GM04503 (cell line): ENCODE measurements at regions not wholly inside any gene's neighbourhood (a gene's known extent, or its start where the extent isn't known, plus 50 kb on each side); places are given as distances from the start of the nearest gene placed in this dataset.

Experiments used
- DNase-seq: peaks from one replicate; pipeline ENCODE4 v3.0.0-alpha.2; 2012; ENCODE audit warnings: low read depth

GRCh38 chr10:45197816-45198485 is 117.5 kb downstream of the OR13A1 start:
- no peak for DNase-seq

- no peak for DNase-seq
These were observed 116.8 kb downstream of the OR13A1 start for GRCh38 chr10:45198486-45199204.

DNA sequence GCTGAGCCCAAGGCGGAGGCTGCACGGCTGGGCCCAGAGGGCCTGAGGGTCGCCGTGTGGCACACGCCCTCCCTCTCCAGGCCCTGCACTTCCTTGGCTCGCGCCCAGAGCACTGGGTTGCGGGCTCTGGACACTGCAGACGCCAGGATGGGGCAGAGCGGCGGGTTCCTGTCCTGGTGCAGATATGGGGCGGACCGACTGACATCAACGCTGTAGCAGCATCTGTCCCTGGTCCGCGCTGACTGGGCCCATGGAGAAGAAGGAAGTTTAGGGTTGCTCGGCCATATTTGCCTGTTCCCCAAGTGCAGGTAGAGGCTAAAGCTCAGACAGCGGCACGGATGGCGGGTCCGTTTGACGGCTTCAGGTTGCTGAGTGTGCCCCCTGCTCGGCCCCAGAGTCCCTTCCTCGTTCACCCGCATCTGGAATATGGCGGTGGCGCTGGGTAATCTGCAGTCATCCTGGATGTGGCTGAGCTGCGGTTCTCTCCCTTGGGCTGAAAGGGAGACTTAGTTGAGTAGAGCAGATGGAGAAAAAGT is 116.1 kb downstream of the OR13A1 start:
- DNase-seq, result no peak

DNA sequence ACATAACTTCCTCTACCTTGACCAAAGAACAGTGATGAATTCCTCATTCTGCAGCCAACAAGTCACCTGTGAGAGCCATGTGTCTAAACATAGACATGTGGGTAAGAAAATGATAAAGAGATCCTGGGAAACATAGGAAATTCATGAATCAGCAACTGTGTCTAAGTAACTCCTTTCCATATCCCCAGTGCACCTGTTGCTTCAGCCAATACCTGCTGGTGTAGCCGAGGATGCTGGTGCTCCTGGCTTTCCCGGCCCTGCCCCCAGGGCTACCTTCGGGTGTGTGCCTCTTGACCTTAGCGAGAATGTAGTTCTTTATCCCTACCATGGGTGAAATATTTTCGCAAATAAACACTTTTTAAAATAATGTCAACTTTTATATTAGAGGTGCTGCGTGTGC is 114.1 kb downstream of the OR13A1 start:
- no peak for DNase-seq

- no peak for DNase-seq
These were observed 113.2 kb downstream of the OR13A1 start for GRCh38 chr10:45202242-45202641.

- no peak for DNase-seq
These were observed 110.2 kb downstream of the OR13A1 start for GRCh38 chr10:45204954-45205775.

DNA sequence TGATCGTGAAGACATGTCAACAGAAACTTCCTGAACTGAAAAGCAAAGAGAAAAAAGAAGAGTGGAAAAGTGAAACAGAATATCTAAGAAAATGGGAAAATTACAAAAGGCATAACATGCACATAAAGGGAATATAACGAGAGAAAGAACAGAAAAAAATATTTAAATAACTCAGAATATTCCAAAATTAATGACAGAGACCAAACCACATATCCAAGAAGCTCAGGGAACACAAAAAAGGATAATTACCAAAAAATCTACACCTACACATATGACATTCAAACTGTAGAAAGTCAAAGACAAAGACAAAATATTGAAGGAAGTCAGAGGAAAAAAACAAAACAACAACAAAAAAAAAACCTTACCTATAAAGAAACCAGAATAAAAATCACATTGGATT is 105.5 kb downstream of the OR13A1 start:
- DNase-seq, result no peak

DNA sequence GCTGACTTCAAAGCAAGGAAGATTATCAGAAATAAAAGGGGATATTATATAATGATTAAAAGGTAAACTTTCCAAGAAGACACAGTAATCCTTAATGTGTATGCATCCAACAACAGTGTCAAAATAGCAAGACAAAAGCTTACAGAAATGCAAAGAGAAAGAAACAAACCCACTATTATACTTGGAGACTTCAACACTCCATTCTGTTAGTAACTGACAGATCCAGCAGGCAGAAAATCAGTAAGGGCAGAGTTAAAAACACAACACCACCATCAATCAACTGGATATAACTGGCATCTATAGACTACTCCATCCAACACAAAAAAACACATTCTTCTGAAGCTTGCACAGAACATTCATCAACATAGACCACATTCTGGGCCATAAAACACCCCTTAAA is 103.8 kb downstream of the OR13A1 start:
- no peak for DNase-seq

GRCh38 chr10:45219416-45219815 is 96.0 kb downstream of the OR13A1 start:
- DNase-seq, result no peak

DNA sequence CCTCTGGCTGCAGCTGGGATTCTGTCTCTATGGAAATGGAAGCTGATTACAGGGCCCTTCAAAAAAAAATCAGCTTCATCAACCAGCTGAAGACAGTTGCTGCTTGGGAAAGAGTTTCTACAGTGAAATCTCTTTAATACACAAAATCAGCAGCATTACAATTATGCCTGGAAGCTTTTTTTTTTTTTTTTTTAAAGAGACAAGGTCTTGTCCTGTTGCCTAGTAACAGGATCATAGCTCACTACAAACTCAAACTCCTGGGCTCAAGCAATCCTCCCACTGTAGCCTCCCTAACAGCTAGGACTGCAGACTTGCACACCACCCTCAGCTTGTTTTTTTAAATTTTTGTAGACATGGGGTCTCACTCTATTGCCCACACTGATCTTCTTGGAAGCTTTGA is 94.5 kb downstream of the OR13A1 start:
- no peak for DNase-seq

- DNase-seq, result no peak
These were observed 91.1 kb downstream of the OR13A1 start for GRCh38 chr10:45224219-45224841.

GRCh38 chr10:45227042-45227441 is 88.4 kb downstream of the OR13A1 start:
- DNase-seq, result no peak

GRCh38 chr10:45227456-45227855 is 88.0 kb downstream of the OR13A1 start:
- no peak for DNase-seq

GRCh38 chr10:45229823-45230222 is 85.6 kb downstream of the OR13A1 start:
- DNase-seq, result no peak

DNA sequence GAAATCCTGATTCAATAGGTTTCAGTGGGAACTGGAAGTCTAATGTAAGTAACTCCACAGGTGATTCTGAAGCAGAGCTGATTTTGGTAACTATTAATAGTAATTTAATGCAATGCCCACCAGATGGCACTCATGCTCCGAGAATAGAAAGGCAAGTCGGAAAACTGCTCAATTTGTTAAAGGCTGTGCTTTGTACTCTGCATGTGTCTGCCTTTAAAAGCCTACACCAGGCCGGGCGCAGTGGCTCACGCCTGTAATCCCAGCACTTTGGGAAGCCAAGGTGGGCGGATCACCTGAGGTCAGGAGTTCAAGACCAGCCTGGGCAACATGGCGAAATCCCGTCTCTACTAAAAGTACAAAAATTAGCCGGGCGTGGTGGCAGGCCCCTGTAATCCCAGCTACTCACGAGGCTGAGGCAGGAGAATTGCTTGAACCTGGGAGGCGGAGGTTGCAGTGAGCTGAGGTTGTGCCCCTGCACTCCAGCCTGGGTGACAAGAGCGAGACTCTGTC is 80.1 kb downstream of the OR13A1 start:
- DNase-seq, result peak; percentile 18

GRCh38 chr10:45235798-45236220 is 79.6 kb downstream of the OR13A1 start:
- no peak for DNase-seq

- DNase-seq, result no peak
These were observed 76.5 kb downstream of the OR13A1 start for GRCh38 chr10:45238896-45239295.

DNA sequence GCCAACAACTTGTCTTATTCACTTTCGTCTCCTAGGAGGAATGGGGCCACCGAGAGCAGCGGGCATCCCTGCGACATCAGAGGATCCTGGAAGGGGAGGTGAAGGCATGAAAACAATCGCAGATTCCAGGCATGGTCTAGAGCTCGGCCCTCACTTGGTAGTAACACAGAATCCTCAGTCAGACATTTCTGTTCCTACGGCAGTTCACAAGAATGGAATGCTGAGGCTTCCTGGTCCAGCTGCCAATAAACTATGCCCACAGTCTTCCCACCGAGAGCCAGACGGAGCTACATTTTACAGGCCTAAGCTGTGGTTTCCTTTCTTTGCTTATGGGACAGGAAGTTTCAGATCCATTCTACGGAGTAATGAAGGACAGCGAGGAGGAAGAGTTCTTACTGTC is 75.8 kb downstream of the OR13A1 start:
- peak; percentile 15 for DNase-seq

DNA sequence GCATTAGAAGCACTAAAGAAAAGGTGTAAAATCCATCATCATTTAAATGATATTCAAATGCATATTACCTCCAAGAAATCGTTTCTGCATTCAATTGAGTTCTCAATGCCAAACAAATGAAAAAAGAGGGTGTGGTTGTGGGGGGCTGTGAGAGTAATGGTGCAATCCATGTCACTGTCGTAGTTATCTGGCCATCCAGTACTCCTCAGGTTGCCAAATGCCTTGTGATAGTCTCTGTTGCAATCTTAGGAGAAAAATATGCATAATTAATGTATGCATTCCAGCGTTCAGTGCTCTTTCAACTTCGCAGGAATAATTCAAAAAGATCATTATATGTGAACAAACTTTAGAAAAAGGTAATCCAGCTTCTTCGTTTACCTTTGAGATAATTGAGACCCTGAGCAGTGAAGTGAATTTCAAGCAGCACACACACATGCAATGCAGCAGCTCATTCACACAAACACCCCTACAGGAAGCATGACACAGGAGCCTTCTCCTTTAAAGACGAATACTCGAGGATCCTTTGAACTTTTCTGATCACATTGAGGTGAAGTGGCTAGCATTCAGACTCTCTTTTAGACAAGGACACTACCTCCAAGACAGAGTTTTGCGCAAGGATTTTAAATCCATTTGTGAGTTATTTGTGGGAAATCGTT is 73.4 kb downstream of the OR13A1 start:
- DNase-seq, result no peak

DNA sequence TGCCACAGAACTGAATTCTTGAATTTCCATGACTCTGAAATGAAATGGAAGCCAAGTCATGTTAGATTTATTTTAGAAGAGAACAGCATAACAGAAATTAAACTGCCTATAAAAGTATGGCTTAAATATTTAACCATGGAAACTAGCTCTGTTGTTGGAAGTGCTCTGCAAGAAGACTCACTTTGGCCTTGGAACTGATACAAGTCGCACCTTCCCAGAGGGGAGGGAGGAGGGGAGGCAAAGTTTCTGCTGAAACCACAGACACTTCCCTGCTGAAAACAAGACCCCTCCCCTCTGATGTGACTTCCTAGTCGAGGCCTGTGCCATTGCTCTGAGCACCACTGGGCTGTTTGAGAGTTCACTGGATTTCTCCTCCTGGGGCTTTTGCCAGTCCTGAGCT is 72.1 kb downstream of the OR13A1 start:
- DNase-seq, result no peak

- DNase-seq, result no peak
These were observed 68.9 kb downstream of the OR13A1 start for GRCh38 chr10:45246522-45246921.
